HL-60 (cell line): ENCODE measurements at regions not wholly inside any gene's neighbourhood (a gene's known extent, or its start where the extent isn't known, plus 50 kb on each side); places are given as distances from the start of the nearest gene placed in this dataset.
"Not testable (repeated sequence)": the region's sequence is repeated elsewhere in the genome, so short reads cannot be mapped to it uniquely, and the experiment has no call there.

Source experiments
- CTCF ChIP-seq: IDR thresholded peaks from one replicate; pipeline ENCODE4 v1.5.1; 2011; ENCODE audit warnings: low read length, control low read depth, inconsistent platforms; ENCODE audit not compliant: insufficient read depth
- GABPA ChIP-seq: IDR thresholded peaks from 2 replicates; pipeline ENCODE4 v1.6.1; 2012; ENCODE audit warnings: low read depth
- POLR2AphosphoS5 ChIP-seq: IDR thresholded peaks from 2 replicates; pipeline ENCODE4 v1.6.1; 2012; ENCODE audit warnings: low read depth
- SPI1 ChIP-seq: IDR thresholded peaks from 2 replicates; pipeline ENCODE4 v1.6.1; 2012; ENCODE audit warnings: low read depth, mild to moderate bottlenecking, borderline replicate concordance

DNA sequence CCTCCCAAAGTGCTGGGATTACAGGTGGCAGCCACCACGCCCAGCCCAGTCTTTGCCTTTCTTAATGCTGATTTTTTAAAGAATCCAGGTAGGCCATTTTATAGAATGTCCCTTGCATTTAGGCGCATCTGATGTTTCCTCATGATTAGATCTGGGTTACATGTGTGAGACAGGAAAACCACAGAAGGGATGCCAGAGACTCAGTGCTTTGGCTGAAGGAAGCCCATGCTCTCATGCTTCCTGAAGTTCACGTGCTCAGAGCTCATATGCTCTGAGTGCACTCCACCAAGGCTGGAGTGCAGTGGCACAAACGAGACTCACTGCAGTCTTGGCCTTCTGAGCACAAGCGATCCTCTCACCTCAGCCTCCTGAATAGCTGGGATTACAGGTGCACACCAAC lies 411.5 kb upstream of the DEFB115 start:
- not testable (repeated sequence) for TF ChIP-seq CTCF, POLR2AphosphoS5, GABPA, SPI1
